Fibroblast of gingiva (primary cell): ENCODE measurements at regions not wholly inside any gene's neighbourhood (a gene's known extent, or its start where the extent isn't known, plus 50 kb on each side); places are given as distances from the start of the nearest gene placed in this dataset.

Experiments
- DNase-seq: peaks from one replicate; pipeline ENCODE4 v3.0.0-alpha.2; 2011; ENCODE audit warnings: low read depth

DNA sequence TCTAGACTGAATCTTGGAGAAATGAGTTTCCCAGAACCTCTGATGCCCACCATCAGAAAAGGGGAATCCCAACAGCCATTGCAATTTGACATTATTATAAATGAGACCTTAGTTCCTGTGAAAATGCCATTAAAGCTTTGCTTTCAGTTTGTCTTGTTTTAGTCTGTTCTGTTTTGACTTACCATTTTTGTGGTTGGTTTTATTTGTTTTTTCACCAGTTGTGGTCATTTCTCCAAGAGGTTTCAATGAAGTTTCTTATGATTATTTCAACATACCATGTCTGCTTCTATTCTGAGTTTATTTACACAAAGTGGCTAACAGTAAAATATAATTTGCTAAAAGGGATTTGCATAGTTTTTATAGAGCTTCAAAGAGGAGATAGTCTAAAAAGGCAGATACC lies 175.0 kb upstream of the MCTP2 start:
- DNase-seq, result no peak

- DNase-seq, result no peak
Measured at GRCh38 chr15:94053626-94054025, 177.7 kb upstream of the MCTP2 start.

DNA sequence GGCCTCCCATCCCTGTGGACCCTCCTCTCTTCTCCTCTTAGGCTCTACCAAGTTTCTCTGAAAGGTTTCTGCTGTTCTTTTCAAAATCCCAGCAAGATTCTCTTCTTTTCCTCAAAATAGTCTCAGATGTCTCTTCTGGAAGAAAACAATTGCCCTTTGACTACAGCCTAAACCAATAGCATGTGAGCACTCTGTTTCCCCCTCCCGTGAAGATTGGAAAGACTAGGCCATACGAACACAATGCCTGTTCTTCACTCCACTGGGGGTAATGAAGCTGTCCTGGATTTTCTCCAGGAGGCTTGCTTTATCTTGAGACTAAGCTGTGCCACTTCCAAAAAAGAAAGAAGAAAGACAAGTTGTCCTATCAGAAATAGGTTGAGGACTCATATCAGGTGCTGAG lies 178.7 kb upstream of the MCTP2 start:
- no peak for DNase-seq

GRCh38 chr15:94047566-94047965 lies 183.8 kb upstream of the MCTP2 start:
- no peak for DNase-seq

GRCh38 chr15:94042180-94042928 lies 189.0 kb upstream of the MCTP2 start:
- no peak for DNase-seq

DNA sequence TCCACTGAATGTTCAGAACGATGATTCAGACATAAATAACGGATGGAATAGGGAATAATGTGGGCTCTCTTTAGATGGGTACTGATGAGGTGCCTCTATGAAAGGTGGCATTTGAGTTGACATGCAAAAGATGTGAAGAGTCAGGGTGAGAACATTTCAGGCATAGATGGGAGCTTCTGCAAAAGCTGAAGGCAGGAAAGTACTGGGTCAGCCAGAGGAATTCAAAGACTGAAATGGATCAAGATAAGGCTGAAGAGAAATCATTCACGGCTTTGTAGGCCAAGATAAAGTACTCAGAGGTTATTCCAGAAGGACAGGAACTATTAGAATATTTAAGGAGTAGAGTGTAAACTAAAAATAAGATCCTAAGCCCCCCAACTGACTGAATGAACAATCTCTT lies 189.6 kb upstream of the MCTP2 start:
- no peak for DNase-seq

DNA sequence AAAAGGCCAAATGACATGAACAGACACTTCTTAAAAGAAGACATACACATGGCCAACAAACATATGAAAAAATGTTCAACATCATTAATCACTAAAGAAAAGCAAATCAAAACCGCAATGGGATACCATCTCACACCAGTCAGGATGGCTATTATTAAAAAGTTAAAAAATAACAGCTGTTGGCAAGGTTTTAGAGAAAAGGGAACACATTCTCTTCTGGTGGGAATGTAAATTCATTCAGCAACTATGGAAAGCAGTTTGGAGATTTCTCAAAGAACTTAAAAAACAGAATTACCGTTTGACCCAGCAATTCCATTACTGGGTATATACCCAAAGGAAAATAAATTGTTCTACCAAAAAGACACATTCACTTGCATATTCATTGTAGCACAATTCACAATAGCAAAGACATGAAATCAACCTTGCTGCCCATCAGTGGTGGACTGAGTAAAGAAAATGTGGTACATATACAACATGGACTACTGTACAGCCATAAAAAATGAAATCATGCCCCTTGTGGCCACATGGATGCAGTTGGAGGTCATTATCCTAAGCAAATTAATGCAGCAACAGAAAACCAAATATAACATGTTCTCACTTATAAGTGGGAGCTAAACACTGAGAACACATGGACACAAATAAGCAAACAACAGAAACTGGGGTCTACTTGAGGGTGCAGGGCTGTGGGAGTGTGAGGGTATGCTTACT lies 190.7 kb upstream of the MCTP2 start:
- DNase-seq, result no peak

DNA sequence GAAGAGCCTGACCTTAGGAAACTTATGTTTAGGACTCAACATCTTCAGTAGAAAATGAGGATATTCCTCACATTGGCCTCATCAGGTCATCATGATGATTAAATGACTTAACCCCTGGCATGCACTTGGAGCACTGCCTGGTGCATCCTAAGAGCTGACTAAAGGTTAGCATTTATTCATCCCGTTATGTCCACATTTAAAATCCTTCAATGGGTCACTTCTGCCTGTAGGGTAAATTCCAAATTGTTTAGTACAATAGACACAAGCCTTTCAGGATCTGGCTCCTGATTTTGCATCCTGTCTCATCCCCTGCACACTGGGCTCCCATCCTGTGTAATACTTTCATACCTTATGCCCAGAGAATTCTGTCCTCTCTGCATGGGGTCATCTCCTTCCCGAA lies 195.2 kb upstream of the MCTP2 start:
- no peak for DNase-seq

DNA sequence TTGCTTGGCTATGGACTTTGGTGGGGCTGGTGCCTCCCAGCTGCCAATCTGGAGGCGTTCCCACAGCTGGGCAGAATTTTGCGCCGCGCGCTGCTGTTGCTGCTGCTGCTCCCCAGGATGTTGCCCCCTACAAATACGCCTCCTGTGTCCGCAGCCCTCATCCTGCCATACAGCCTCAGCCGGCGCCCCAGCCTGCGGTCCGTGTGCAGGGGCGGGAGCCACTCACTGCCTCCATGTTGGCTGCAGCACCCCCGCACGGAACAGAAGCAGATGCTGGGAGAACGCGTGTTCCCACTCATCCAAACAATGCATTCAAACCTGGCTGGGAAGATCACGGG lies 197.7 kb upstream of the MCTP2 start:
- no peak for DNase-seq

GRCh38 chr15:94033014-94033682 lies 198.2 kb upstream of the MCTP2 start:
- no peak for DNase-seq

GRCh38 chr15:94032571-94032970 lies 198.8 kb upstream of the MCTP2 start:
- DNase-seq, result no peak

- DNase-seq, result no peak
Measured at GRCh38 chr15:94031072-94031471, 200.3 kb upstream of the MCTP2 start.

GRCh38 chr15:94029495-94029894 lies 201.9 kb upstream of the MCTP2 start:
- no peak for DNase-seq

- no peak for DNase-seq
Measured at GRCh38 chr15:94028809-94029208, 202.6 kb upstream of the MCTP2 start.

GRCh38 chr15:94028121-94028520 lies 203.2 kb upstream of the MCTP2 start:
- DNase-seq, result no peak

- no peak for DNase-seq
Measured at GRCh38 chr15:94027581-94027980, 203.8 kb upstream of the MCTP2 start.

- DNase-seq, result no peak
Measured at GRCh38 chr15:94026458-94027304, 204.7 kb upstream of the MCTP2 start.

GRCh38 chr15:94023531-94023930 lies 207.8 kb upstream of the MCTP2 start:
- DNase-seq, result no peak

GRCh38 chr15:94021621-94022320 lies 209.6 kb upstream of the MCTP2 start:
- no peak for DNase-seq

DNA sequence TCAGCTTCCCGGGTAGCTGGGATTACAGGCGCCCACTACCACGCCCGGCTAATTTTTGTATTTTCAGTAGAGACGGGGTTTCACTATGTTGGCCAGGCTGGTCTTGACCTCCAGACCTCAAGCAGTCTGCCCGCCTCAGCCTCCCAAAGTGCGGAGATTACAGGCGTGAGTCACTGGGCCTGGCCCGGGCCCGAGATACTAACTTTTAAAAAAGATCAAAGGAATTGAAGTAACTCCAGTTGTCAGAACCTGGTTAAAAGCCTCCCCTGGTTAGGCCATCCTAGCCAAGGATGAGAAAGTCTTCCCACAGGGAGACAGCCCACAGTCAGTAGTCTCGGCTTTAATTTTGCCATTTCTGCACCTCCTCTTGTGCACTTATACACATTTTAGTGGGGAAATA lies 212.3 kb upstream of the MCTP2 start:
- DNase-seq, result no peak

DNA sequence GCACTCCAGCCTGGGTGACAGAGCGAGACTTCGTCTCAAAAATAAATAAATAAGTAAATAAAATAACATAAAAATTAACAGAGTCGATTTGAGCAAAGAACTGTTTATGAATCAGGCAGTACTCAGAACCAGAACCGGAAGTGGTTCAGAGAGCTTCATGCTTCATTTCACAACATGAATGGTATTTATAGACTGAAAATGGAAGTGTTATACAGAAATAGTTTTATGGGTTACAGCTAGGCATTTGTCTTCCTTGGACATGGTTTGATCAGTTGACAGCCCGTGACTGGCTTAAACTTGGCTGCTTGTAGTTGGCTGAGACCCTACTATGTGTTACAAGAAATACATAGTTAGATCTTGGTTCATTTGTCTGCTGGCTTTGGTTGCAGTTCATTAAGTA lies 216.0 kb upstream of the MCTP2 start:
- DNase-seq, result no peak
